AG09319 (cell line): ENCODE measurements at regions not wholly inside any gene's neighbourhood (a gene's known extent, or its start where the extent isn't known, plus 50 kb on each side); places are given as distances from the start of the nearest gene placed in this dataset.
"Not testable (repeated sequence)": the region's sequence is repeated elsewhere in the genome, so short reads cannot be mapped to it uniquely, and the experiment has no call there.

Experiments
- DNase-seq: peaks from one replicate; pipeline ENCODE4 v3.0.0-alpha.2; 2010; ENCODE audit warnings: low read depth; ENCODE audit errors: extremely low read depth
- CTCF ChIP-seq: IDR thresholded peaks from 2 replicates; pipeline ENCODE4 v1.5.1; 2011; ENCODE audit warnings: low read depth, mild to moderate bottlenecking, inconsistent platforms, low read length, moderate library complexity

- TF ChIP-seq CTCF, result no peak
- no peak for DNase-seq
These were observed 724.2 kb downstream of the CD109 start for GRCh38 chr6:74420221-74420620.

- no peak for DNase-seq
- TF ChIP-seq CTCF, result no peak
These were observed 719.1 kb downstream of the CD109 start for GRCh38 chr6:74415056-74415455.

- DNase-seq, result peak; percentile 28
- no peak for TF ChIP-seq CTCF
These were observed 714.6 kb downstream of the CD109 start for GRCh38 chr6:74410630-74411029.

GRCh38 chr6:74409447-74409846 is 713.4 kb downstream of the CD109 start:
- peak; percentile 49 for DNase-seq

GRCh38 chr6:74408844-74409243 is 712.8 kb downstream of the CD109 start:
- no peak for DNase-seq
- no peak for TF ChIP-seq CTCF

More at GRCh38 chr6:74409447-74409846, 713.4 kb downstream of the CD109 start:
- TF ChIP-seq CTCF, result peak; percentile 51

- peak; percentile 11 for DNase-seq
- no peak for TF ChIP-seq CTCF
These were observed 708.4 kb downstream of the CD109 start for GRCh38 chr6:74404366-74404765.

- no peak for DNase-seq
- TF ChIP-seq CTCF, result no peak
These were observed 706.8 kb downstream of the CD109 start for GRCh38 chr6:74402781-74403180.

- DNase-seq, result not testable (repeated sequence)
These were observed 682.4 kb downstream of the CD109 start for GRCh38 chr6:74378437-74378836.
